Stomach smooth muscle (tissue), 2 donors: ENCODE measurements at regions not wholly inside any gene's neighbourhood (a gene's known extent, or its start where the extent isn't known, plus 50 kb on each side); places are given as distances from the start of the nearest gene placed in this dataset.
"Not testable (repeated sequence)": the region's sequence is repeated elsewhere in the genome, so short reads cannot be mapped to it uniquely, and the experiment has no call there.

Source experiments
- H3K27ac ChIP-seq: one replicate; pipeline ENCODE4 v1.7.0; 2013; ENCODE audit warnings: mild to moderate bottlenecking, low read length, inconsistent platforms
- H3K27me3 ChIP-seq, 2 donors: one replicate each; pipeline ENCODE4 v1.7.0; 2013; ENCODE audit warnings: low read length in 2 of 2; ENCODE audit not compliant: insufficient read depth in 2 of 2, control insufficient read depth in 1 of 2
- H3K36me3 ChIP-seq, 2 donors: one replicate each; pipeline ENCODE4 v1.7.0; 2013; ENCODE audit warnings: low read length in 2 of 2; ENCODE audit not compliant: control insufficient read depth in 2 of 2, insufficient read depth in 2 of 2
- H3K4me1 ChIP-seq: one replicate; pipeline ENCODE4 v1.7.0; 2013; ENCODE audit warnings: low read length; ENCODE audit not compliant: control insufficient read depth, insufficient read depth
- H3K4me3 ChIP-seq, 2 donors: one replicate each; pipeline ENCODE4 v1.7.0; 2013; ENCODE audit warnings: low read length in 2 of 2
- H3K9ac ChIP-seq, 2 donors: one replicate each; pipeline ENCODE4 v1.7.0; 2013; ENCODE audit warnings: low read length in 2 of 2, mild to moderate bottlenecking in 1 of 2
- H3K9me3 ChIP-seq, 2 donors: one replicate each; pipeline ENCODE4 v1.7.0; 2013; ENCODE audit warnings: low read length in 2 of 2; ENCODE audit not compliant: control insufficient read depth in 2 of 2
- donor health status: healthy.
- donor health status: Pancreatic carcinoma.

DNA sequence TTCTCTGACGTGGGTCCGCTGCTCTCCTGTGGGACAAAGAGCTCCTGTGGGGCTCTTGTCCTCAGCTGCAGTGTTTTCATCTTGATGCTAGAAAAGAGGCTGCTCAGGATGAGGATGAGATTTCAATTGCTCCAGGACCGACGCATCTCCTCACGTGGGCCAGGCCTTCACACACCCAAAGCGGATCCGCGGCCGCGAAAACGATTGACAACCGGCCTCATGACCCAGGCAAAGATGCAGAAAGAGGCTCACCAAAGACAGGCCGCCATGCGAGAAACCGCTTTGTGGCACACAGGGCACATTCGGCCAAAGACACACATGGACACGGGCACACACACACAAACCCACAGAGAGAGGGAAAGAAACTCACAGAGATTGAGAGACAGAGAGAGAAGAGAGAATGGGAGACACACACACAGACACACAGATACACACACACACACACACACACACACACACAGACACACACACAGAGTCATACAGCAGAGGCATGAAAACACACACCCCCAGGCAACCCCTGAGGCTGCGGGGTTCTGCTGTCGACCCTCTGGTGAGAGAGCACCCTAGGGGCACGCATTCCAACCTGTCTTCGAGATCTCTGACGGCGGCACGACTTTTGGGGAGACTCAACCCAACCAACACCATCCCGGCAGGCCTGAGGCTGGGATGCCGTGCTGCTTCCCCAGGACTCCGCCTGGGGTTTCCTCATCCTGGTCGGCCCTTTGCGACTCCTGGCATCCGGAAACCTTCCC is 168.5 kb upstream of the ZNF337 start:
- H3K27ac ChIP-seq, H3K9me3 ChIP-seq, H3K36me3 ChIP-seq, H3K27me3 ChIP-seq: not testable (repeated sequence)
- peak overlapping the region; percentile 58 to 71 for H3K4me3 ChIP-seq
- peak overlapping the region; percentile 8 to 42 for H3K9ac ChIP-seq
- H3K4me1 ChIP-seq: peaks cover 48% of the 10 kb centered on the region

DNA sequence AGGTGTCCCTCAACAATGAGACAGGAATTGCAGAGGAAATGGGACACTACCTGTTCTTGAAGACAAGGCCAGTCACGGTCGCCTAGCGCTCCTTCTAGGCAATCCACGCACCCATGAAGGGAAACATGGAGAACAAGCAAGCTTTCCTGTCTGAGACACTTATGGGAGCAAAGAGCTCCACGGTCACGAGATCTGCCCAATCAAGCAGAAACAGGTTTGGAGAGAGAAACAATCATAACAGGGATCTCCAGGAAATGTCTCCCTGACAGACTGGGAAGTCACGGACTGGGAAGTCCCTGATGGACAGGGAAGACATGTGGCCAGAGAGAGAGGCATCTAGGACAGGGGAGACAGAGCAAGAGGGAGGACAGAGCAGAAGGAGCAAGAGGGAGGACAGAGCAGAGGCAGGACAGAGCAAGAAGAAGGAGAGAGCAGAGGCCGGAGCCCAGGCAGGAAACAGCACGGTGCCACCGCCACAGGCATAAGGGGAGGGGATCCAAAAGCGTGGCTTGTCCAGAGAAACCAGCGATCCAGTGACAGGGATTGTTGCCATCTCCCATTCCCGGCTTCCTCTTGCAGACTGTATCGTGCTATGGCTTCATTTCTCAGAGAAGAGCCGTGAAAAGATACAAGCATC is 167.8 kb upstream of the ZNF337 start:
- Histone ChIP-seq H3K4me3 (no peak overlapping the region), H3K9me3 (no peaks in the 10 kb centered on the region), H3K4me1 (peaks cover 55% of the 10 kb centered on the region), H3K27me3 (no peaks in the 10 kb centered on the region), H3K27ac (no peak overlapping the region), H3K36me3 (no peaks in the 10 kb centered on the region), H3K9ac (no peak overlapping the region)

DNA sequence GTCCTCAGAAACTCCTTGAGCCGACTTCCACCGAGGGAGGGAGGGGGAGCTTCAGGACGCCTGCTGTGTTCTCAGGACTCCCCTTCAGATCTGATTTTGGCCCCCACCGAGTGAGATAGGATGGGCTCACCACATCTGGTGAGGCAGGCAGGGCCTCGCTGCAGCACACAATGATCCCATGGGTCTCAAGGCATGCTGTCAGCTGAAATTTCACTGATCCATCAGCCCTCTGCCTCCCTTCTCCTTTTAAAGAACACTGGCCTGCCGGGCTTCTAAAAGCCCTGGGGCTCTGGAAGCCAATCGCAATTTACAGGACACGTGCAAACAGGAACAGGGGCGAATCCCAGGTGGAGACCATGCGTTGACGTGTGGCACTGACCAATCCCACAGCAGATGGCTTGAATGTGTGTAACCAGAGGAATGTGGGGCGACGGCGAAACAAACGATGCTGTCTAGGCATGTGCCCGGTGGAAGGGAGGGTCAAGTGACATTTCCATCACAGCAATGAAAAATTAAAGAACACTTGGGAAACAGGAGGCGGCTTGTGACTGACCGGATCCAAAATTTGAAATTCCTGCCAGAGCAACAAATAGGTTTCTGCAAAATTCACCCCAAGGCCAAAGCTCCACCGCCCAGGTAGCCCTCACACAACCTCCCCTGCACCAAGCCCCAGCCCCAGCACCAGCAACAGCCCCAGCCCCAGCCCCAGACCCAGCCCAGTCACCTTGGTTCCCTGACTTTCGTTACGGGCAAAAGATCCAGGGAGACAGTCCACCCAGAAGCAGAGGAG is 167.1 kb upstream of the ZNF337 start:
- Histone ChIP-seq H3K27me3 (peaks cover 0 to 2% of the 10 kb centered on the region in 2 donors), H3K9ac (no peak overlapping the region), H3K9me3 (no peaks in the 10 kb centered on the region), H3K27ac (no peak overlapping the region), H3K4me3 (peak overlapping the region; percentile 66 to 72), H3K36me3 (no peaks in the 10 kb centered on the region), H3K4me1 (peaks cover 52% of the 10 kb centered on the region)

DNA sequence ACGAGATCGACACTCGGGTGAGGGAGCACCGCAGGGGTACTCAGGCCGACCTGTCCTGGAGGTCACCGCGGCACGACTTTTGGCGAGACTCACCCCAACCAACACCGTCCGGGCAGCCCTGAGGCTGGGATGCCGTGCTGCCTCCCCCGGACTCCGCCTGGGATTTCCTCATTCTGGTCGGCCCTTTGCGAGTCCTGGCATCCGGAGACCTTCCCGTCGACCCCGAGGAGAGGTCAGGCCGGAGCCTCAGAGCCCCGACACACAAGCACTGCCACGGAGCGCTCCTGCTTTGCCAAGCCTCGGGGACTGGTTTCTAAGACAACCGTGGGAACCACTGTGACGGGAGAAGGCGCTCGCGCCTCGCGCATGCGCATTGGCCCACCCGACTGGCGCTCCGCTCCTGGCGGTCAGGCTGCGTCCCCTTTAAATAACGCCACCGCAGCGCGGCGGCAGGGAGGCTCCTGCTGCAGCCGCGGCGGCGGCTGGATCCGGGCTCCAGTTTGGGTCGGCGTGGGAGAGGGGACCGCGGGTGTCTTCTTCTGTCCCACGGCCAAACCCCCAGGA is 166.4 kb upstream of the ZNF337 start:
- not testable (repeated sequence) for H3K27ac ChIP-seq, H3K36me3 ChIP-seq, H3K9me3 ChIP-seq, H3K27me3 ChIP-seq, H3K9ac ChIP-seq
- peaks cover 51% of the 10 kb centered on the region for H3K4me1 ChIP-seq
- peak overlapping the region; percentile 66 to 72 for H3K4me3 ChIP-seq

DNA sequence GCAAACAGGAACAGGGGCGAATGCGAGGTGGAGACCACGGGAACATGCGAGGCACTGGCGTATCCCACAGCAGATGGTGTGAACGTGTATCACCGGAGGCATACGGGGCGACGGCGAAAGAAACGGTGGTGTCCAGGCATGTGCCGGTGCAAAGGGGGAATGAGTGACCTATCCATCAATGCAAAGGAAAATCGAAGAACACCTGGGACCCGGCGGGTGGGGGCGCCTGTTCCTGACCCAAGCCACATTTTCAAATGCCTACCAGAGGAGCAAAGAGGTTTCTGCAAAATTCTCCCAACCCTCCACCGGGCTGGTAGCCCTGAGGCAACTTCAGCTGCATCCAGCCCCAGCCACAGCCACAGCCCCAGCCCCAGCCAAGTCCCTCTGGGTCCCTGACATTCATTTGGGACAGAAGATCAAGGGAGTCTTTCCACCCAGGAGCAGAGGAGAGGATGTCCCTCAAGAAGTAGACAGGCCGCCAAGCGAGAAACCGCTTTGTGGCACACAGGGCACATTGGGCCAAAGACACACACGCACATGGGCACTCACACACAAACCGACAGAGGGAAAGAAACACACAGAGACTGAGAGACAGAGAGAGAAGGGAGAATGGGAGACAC is 164.0 kb upstream of the ZNF337 start:
- Histone ChIP-seq H3K36me3 (no peaks in the 10 kb centered on the region), H3K27ac (no peak overlapping the region), H3K27me3 (peaks cover 2 to 9% of the 10 kb centered on the region in 2 donors), H3K4me1 (peaks cover 47% of the 10 kb centered on the region), H3K9ac (no peak overlapping the region), H3K4me3 (peak overlapping the region in 1 of 2 donors; percentile 72), H3K9me3 (no peaks in the 10 kb centered on the region)

DNA sequence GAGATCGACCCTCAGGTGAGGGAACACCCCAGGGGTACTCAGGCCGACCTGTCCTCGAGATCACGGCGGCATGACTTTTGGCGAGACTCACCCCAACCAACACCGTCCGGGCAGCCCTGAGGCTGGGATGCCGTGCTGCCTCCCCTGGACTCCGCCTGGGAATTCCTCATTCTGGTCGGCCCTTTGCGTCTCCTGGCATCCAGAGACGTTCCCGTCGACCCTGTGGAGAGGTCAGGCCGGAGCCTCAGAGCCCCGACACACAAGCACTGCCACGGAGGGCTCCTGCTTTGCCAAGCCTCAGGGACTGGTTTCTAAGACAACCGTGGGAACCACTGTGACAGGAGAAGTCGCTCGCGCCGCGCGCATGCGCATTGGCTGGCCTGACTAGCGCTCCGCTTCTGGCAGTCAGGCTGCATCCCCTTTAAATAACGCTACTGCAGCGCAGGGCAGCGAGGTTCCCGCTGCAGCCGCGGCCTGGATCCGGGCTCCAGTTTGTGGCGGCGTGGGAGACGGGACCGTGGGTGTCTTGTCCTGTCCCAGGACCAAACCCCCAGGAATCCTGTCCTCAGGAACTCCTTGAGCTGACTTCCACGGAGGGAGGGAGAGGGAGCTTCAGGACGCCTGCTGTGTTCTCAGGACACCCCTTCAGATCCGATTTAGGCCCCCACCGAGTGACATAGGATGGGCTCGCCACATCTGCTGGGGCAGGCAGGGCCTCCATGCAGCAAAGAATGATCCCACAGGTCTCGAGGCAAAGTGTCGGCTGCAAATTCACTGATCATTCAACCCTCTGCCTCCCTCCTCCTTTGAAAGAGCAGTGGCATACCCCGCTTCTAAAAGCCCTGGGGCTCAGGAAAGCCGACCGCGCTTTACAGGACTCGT is 163.2 kb upstream of the ZNF337 start:
- H3K4me1 ChIP-seq: peaks cover 42% of the 10 kb centered on the region
- H3K9ac ChIP-seq: no peak overlapping the region
- no peaks in the 10 kb centered on the region for H3K9me3 ChIP-seq
- H3K27ac ChIP-seq: no peak overlapping the region
- peaks cover 2 to 9% of the 10 kb centered on the region in 2 donors for H3K27me3 ChIP-seq
- H3K36me3 ChIP-seq: no peaks in the 10 kb centered on the region
- H3K4me3 ChIP-seq: peak overlapping the region; percentile 38 to 64

DNA sequence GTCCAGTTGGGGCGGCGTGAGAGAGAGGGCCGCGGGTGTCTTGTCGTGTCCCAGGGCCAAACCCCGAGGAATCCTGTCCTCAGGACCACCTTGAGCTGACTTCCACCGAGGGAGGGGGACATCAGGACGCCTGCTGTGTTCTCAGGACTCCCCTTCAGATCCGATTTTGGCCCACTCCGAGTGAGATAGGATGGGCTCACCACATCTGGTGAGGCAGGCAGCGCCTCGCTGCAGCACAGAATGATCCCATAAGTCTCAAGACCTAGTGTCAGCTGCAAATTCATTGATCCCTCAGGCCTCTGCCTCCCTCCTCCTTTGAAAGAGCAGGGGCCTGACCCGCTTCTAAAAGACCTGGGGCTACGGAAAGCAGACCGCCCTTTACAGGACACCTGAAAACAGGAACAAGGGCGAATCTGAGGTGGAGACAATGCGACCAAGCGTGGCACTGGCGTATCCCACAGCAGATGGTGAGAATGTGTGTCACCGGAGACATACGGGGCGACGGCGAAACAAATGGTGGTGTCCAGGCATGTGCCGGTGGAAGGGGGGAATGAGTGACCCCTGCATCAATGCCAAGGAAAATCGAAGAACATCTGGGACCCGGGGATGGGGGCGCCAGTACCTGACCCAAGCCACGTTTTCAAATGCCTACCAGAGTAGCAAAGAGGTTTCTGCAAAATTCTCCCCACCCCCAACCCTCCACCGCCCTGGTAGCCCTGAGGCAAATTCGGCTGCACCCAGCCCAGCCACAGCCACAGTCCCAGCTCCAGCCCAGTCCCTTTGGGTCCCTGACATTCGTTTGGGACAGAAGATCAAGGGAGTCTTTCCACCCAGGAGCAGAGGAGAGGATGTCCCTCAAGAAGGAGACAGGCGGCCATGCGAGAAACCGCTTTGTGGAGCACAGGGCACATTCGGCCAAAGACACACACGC is 162.1 kb upstream of the ZNF337 start:
- Histone ChIP-seq H3K9ac (peak overlapping the region in 1 of 2 donors; percentile 28), H3K36me3 (no peaks in the 10 kb centered on the region), H3K27me3 (peaks cover 2 to 9% of the 10 kb centered on the region in 2 donors), H3K27ac (no peak overlapping the region), H3K4me1 (peaks cover 41% of the 10 kb centered on the region), H3K9me3 (no peaks in the 10 kb centered on the region), H3K4me3 (peak overlapping the region; percentile 49 to 58)

DNA sequence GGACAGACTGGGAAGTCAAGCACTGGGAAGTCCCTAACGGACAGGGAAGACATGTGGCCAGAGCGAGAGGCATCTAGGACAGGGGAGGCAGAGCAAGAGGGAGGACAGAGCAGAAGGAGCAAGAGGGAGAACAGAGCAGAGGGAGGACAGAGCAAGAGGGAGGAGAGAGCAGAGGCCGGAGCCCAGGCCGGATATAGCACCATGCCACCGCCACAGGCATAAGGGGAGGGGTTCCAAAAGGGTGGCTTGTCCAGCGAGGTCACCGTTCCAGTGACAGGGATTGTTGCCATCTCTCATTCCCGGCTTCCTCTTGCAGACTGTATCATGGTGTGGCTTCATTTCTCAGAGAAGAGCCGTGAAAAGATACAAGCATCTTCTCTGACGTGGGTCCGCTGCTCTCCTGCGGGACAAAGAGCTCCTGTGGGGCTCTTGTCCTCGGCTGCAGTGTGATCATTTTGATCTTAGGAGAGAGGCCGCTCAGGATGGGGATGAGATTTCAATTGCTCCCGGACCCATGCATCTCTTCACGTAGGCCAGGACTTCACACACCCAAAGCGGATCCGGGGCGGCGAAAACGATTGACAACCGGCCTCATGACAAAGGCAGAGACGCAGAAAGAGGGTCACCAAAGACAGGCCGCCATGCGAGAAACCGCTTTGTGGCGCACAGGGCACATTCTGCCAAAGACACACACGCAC is 160.6 kb upstream of the ZNF337 start:
- not testable (repeated sequence) for H3K9ac ChIP-seq, H3K4me3 ChIP-seq
- peaks cover 34% of the 10 kb centered on the region for H3K4me1 ChIP-seq

More for the DNA sequence above, 160.6 kb upstream of the ZNF337 start:
- not testable (repeated sequence) for H3K27me3 ChIP-seq, H3K27ac ChIP-seq, H3K9me3 ChIP-seq, H3K36me3 ChIP-seq
